ENCODE measurements at regions not wholly inside any gene's neighbourhood (a gene's known extent, or its start where the extent isn't known, plus 50 kb on each side); places are given as distances from the start of the nearest gene placed in this dataset.

DNA sequence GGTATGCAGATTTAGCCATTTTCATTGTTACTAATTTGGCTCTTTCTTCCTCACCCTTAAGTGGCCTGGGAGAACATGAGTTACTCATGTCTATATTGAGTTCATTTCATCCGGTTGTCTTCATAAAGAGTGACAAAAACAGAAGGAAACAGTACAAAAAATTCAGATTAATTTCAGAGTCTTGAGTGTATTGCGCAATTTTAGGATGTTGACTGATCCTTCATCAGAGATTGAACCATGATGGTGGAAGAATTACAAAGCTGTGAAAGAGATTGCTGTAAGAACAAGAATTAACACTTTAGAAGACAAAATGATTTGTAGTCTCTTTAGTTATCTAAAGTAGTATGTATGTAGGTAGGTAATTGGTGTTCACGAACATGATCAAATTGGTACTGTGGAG, 194.0 kb upstream of the PPP1R3A start:
- no peak for DNase-seq (ENCODE audit: low read depth)

DNA sequence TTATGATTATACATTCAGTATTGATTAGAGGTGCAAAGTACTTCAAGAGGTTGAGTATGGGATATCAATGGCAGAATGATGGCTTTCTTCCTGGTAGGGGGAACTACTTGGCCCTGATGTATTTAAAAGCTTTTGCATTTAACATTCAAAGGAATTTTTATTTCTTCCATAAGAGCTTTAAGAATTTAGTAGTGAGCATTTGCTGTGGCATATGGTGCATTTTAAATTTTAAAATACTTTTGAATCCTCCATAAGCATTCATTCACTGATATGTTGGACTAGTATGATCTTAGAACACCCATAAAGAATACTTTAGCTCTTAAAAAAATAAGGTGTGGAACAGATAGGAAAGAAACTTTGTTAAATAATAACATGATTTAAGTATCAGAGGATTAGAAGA, 191.9 kb upstream of the PPP1R3A start:
- no peak for DNase-seq (ENCODE audit: low read depth)

DNA sequence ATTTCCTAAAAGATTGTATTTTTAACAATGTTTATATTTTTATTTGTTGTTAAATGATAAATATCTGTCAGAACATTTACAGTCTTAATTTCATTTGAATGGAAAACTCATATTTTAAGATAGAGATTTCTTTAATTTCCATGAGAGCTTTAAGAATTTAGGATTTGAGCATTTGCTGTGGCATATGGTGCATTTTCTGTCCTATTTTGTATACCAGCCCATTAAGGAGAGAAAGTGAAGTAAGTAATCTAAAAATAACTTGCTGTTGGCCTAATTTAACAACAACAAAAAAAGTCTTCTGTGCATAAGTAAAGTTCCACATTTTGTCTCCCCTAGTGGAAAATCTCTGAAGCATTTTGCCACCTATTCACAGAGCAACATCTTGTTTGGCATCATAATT, 190.9 kb upstream of the PPP1R3A start:
- DNase-seq (ENCODE audit: low read depth), result no peak

DNA sequence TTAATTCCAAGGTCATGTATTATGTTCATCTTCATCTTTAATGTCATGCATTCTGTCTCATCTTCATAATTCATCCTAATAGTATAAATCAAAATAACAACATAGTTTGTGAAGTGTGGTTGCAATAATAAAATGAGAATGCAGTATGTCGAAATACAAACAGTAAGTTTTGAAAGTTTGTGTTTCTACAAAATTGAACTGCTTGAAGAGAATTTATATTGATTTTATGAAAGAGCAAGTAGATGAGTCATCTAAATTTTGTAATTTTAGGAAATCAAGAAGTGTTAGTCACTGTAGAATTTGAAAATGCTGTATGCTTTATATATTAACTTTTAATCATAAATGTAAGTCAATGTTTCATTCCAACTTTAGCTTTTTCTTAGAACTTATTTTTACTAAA, 190.5 kb upstream of the PPP1R3A start:
- DNase-seq (ENCODE audit: low read depth), result no peak

DNA sequence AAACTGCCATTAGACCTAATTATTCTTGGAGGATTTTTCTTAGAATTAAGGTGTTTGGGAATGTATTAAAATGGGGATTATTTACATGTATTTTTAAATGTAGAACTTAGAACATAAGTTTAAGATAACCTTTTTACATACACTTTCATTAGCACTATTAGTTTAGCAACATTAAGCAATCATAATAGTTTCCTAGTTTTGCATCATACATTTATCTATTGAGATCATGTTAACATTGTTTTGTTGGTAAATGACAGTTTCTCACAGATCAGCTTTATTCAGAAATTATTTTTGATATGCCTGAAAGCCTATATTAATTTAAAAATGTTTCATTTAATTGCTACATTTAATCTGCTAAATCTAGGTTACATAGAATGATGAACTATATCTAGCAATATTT, 189.7 kb upstream of the PPP1R3A start:
- no peak for DNase-seq (ENCODE audit: low read depth)

DNA sequence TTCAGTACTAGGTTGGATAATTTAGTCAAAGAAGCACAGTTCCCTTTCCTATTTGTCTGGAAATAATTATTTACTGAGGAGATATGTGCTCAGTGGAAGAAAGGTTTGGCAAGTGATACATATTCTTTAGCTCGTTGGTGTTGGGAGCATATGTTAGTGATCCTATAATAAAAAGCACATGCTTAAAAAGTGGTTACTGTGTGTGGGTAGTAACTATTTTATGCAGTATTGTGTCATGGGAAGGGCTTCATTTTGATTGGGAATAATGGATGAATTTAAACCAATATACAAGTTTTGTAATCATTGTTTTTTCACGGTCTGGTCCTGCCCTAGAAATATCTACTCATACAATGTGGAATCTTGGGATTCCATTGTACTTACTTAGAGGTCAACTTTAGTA, 188.7 kb upstream of the PPP1R3A start:
- no peak for DNase-seq (ENCODE audit: low read depth)

DNA sequence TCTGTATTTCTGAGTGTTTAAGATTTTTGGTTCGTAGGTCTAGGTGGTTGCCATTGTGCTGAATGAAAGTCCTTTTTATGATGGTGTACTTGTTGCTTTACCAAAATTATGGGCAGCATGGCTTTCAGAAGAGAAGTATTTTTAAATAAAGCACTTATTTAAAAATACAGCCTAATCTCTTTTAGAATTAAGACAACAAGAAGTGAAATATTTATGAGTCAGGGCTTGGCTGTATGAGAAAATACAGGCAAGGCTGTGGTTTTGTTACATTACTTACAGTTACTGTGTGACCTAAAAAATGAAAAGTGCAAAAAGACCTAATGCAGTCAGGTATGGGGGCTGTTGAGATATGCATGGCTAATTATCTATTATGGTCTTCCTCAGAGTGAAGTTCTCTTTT, 185.2 kb upstream of the PPP1R3A start:
- DNase-seq (ENCODE audit: low read depth), result no peak

DNA sequence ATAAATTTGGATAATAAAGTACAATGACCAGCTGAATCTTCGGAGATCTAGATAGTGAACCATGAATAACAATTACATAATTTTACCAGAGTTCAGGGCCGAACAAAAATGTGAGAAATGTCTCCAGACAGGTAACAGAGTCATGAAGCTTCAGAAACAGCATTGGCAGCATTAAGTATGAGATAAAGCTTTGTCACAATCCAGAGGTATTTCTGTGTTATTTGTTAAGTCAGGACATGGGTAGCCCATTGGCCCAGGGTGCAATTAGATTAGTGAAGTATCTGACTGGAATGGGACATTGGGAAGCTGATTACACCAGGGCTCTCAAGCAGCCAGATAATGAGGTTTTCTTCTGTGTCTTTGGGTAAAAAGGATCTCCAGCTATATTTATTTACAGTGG, 184.2 kb upstream of the PPP1R3A start:
- no peak for DNase-seq (ENCODE audit: low read depth)

DNA sequence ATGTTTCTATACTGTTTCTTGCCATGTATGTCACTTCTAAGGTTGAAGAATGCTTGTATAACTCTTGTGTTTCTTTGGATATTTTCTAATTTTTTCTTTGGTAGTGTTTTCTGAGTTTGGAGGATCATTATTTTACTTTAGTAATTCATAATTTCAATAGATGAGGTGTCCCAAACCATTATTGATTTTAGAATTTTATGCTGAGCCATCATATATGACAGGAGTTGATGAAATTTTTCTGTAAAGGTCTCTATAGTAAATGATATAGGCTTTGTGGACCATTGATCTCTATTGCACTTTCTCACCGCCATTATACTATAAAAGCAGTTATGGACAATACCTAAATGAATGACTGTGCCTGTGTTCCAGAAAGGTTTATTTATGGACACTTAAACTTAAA, 183.3 kb upstream of the PPP1R3A start:
- DNase-seq (ENCODE audit: low read depth), result no peak

DNA sequence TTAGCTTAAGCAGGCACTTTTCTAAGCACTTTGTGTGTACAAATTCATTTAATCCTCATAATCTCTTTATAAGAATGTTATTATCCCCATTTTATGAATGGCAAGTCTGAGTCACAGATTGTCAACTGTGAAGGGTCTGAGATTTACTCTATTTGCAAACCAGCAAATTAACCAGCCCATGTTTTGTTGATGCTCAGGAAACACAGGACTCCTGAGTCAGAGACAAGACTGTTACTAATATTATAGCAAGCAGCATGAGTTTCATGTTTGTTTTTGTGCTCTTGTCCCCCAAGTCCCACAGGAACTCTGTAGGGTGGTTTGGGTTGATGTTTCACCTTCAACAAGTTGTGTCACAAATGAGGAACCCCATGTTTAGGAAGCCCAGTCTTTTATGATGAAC, 182.0 kb upstream of the PPP1R3A start:
- no peak for DNase-seq (ENCODE audit: low read depth)

DNA sequence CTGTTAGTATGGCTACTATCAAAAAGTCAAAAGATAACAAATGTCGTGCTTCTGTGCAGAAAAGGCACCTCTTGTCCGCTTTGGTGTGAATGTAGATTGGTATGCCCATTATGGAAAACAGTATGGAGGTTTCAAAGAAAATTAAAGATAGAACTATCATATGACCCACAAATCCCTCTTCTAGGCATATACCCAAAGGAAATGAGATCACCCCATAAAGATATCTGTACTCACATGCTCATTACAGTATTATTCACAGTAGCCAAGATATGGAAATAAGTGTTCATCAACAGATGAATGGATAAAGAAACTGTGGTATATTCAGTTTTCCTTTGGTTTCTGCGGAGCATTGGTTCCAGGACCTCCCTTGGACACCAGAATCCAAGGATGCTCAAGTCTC, 180.5 kb upstream of the PPP1R3A start:
- no peak for DNase-seq (ENCODE audit: low read depth)

DNA sequence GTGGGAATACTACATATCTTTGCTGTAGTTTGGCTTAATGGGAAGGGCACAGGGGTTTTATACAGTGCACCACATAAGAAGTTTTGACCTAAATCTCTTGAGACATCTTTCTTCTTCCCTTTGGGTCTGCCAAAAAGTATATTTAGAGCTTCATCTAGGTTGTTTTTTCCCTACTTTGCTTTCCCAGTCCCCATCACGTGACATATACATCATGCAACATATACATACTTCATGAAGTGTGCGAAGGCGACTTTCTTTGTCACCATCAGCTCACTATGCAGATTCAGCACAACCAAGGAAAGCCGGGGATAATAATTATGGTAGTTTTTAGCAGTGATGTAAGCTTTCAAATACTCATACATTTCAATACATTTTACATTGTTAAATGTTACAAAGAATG, 177.1 kb upstream of the PPP1R3A start:
- no peak for DNase-seq (ENCODE audit: low read depth)

DNA sequence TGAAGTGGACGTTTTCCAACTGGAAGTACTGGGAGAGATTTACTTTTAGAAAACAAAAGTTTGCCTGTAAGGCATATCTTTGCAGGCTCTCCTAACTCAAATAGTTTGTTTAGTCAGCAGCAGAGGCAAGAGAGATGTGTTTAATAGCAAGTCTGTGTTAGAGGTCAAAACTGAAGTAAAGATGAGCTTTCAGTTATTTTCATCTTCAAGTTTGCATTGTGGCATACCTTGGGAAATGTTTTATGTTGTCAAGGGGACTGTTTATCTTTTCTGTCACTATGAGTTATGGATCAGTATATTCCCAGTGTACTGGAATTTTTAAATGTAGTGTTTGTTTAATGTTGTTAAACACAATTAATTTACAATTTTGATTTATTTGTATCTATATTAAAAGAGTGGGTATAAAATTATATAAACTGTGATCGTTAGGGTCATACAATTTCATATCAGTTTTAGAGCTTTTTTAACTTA, 169.7 kb upstream of the PPP1R3A start:
- no peak for DNase-seq (ENCODE audit: low read depth)

DNA sequence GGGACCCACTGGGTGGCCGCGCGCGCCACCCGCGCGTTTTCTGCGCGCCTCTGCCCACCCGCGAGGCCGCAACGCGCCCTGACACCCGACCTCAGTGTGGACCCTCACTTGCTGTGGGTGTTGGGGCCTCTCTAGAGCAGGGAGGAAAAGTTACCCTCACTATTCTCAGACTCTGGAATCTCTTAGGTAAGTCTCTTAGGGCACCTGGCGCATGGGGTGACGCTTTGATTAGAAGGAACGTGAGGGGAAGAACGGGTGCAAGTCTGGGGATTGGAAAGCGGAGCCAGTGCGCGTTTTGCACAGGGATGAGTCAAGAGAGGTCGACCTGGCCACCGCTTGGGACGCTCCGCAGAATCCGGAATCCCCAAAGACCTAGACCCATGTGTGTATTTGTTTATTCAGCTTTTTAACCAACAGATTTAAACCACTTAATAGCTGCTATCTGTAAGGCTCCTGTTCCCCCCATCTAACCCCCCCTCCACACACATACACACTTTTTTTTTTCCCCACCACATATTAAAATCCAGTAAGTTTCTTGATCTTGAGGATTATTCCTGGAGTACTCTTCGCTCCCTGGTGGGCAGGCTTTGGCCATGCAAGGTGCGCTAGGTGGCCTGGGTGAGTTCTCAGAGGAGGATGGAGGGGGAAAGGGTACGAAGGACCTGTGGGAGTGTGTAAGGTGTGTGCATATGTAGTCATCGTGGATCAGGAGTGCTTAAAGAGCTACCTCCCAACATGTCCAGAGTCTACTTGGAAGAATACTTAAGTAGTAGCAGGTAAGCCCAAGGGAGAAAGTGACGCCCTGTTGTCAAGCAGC, 169.1 kb upstream of the PPP1R3A start:
- DNase-seq (ENCODE audit: low read depth), result no peak

DNA sequence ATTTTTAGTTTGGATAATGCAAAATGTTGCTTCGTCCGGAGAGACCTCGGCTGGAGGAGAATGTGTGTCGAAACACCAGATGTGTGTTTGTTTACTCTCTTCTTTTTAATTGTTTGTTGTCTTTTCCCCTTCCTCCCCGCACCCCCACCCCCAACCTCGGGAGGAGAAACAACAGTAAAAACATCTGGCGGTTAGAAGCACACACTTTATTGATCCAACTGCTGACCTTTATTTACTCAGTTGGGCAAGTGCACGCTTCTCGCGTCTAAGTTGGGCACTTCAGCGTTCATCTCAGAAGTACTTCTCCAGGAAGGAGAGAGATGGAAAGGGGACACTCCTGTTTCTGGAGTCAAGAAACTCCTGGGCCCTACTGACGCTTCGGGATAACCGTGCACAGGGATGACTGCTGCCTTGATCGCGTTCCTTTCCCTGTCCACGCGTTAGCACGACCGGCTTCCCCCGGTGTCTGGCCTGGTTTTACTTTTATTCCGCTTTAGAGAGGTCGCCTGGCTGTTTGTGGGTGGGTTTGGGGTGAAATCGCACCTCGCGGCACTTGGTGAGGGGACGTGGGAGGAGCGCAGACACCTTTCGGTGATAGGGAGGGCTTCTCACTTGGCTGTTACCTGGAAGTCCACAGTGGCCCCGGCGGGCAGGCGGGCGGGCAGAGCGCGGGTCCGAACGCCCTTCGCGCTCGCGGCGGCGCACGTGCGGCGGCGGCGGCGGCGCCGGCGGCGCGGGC, 168.3 kb upstream of the PPP1R3A start:
- no peak for DNase-seq (ENCODE audit: low read depth)

DNA sequence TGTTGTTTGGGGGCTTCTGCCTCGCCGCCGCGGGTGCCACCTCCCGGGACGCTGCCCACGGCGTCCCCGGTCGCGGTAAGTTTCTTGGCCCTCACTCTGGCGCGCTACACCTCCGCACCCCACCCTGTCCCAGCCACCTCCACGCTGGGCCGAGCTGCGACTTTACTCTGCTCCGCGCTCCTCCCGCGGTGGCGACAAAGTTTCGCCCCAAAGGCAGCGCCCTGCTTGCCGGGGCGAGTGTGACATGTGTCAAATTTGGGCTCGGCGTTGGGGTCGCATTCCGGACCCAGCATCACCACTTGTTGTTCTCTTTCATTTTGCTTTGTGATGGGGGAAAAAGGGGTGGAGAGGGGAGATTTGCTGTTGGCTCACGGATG, 167.7 kb upstream of the PPP1R3A start:
- DNase-seq (ENCODE audit: low read depth), result no peak

DNA sequence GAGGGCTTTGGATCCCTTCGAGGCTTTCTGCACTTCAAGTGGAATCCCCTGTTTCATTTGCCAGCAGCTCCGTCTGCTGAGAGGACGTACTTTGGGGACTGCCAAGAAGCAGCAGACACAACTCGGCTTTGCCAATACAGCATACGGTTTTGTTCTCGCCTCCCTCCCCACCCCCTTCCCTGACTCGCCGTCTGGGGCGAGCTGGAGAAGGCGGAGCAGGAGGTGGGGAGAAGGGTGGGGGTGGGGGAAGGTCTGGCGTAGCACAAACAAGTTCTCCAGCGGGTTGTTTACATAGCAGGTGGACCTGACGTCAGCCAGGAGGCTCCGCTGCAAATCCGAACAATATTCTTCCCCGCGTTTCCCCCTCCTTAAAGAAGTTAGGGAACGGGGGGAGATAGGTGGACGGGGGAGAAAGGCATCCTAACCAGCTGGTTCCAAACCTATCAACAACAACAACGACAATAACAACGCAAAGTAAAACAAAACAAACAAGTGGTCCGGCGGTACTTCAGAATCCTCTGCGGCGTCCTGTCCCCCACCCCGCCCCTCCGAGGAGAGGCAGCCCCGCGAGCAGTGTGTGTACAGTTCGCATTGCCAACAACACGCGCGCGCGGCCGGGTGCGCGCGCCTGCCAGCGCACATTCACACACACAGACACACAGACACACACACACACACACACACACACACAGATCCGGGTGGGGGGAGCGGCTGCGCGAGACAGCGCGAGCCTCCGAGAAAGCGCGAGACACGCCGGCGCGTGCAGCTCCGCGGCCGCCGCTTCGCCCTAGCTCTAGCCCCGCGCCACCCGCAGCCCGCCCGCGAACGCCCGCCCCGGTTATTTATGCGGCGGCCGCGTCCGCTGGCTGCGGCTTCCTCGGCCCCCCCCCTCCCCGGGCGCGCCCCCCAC, 167.0 kb upstream of the PPP1R3A start:
- DNase-seq (ENCODE audit: low read depth), result no peak

DNA sequence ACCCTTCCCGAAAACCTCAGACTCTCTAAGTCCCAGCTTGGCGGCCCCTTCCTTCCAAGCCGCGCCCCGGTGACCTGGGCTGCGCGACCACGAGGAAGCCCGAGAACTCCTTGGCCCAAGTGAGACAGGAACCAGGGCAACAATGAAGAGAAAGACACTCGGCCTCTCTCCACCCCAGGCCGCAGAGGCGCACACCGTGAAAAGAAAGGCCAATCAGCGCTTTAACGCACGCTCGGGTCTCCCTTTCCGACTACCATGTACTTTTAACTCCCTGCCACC, 166.4 kb upstream of the PPP1R3A start:
- DNase-seq (ENCODE audit: low read depth), result no peak

DNA sequence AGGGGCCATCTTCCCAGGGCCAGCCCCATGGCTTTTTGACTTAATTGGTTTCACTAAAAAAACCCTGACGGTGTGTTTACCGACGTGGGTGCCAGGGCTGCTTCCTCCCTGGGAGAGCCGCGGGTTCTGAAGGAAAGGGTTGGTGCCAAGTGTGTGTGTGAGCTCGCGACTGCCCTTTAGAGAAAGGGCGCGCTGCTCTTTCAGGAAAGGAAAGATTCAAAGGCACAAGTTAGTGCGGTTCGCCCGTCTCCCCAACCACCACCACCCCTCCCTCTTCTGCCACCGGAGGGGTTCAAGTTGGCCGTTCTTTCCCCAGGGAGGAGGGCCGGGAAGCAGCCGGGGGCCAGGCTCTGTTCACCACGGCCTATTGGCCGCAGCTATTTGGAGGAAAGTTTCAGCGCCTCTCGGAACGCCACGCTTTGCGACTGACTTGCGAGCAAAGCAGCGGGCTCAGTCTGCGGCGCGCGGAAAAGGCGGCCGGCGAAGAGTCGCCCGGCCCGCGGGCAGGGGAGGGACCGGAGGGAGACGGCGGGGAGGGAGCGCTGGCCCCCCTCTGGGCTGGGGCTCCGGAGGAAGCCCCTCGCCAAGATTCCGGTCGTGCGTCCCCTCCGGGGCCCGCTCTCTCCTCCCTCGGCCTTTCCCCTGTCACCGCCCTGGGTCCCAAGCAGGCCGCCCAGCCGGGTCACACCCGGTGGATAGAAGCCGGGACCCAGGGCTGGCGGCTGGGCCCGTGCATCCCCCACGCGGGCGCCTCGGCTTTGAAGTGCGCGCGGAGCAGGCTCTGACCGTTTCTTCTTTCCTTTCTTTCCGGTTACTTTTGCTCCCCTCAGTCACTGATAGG, 165.9 kb upstream of the PPP1R3A start:
- no peak for DNase-seq (ENCODE audit: low read depth)

DNA sequence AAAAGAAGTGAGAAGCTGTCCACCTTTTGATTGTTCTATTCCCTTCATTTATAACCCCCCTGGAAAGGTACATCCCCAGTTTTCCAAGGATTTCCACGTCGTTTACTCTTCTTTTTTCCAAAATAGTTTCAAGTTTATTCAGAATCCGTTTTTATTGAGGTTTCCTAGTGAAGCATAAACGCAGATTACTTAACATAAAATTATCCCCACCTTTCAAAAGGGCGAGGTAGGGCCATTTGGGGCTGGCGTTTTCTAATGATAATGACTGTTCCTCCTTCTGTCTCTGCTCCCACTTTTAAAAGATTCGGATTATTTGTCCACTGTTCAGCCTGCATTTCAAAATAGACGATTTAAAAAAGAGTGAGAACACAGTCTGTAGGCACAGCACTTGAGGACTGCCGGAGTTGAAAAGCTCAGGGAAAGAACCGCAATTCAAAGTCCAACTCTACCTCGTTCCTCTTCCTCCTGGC, 165.2 kb upstream of the PPP1R3A start:
- no peak for DNase-seq (ENCODE audit: low read depth)

DNA sequence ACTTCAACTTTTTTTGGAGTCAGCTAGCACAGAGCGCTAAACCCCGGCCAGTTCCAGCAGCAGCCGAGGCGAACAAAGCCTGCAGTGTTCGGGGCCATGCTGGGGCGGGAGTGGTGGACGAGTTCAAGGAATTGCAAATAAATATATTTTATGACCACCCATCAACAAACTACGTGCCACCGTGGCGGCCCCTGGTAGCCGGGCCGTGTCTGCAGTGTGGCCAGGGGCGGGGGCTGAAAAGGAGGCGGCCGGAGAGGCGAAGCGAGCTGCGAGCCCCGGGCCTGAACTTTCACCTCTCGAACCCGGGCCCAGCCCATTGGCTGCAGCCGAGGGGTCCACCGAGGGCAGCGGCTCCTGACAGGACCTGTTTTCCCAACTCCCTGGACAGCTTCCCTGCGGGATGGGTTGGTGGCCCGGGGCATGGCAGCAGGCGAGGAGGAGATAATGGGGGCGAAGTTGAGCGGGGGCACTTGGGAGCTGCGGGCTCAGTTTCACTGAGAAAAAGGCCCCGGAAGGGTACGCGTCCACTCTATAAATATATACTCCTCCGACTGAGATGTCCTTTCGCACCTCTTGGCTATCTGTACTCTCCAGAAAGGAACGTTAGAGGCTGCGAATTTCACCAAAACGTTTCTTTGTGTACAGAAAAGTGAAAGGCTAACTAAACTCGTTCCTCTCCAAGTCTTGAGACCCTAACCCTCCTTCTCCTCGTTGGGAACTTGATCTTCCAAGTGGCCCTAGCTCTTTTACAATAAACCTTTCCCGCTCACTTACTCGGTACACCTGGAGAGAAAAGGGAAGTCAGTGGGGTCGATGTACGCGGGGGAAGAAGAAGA, 164.6 kb upstream of the PPP1R3A start:
- DNase-seq (ENCODE audit: low read depth), result no peak

All from CMK (cell line).